WTC11 (cell line): ENCODE measurements at regions not wholly inside any gene's neighbourhood (a gene's known extent, or its start where the extent isn't known, plus 50 kb on each side); places are given as distances from the start of the nearest gene placed in this dataset.

Experiments used
- ATAC-seq: fragments of 200-7000 bp; cut with Tn5 transposase; 2 replicates; pipeline ENCODE4 v1.10.0; 2021; ENCODE audit warnings: mild to moderate bottlenecking, moderate library complexity
- CTCF ChIA-PET: fragments of 300-600 bp; sonication (Branson Sonifier 250); formaldehyde crosslinking; loops from one replicate; lab custom pipeline; 2021; ENCODE audit warnings: antibody characterized with exemption; lab: Charles Lee
- POLR2A ChIA-PET: fragments of 350-600 bp; sonication (Branson Sonifier 250); formaldehyde crosslinking; loops from one replicate; lab custom pipeline; 2021; ENCODE audit warnings: antibody characterized with exemption; lab: Charles Lee
- DNase-seq: peaks from one replicate; pipeline ENCODE4 v3.0.0; 2021; ENCODE audit warnings: low spot score
- H3K27ac Mint-ChIP-seq: 2 replicates; pipeline ENCODE4 v1.8.0; 2021; ENCODE audit warnings: mixed read lengths
- H3K27me3 Mint-ChIP-seq: 2 replicates; pipeline ENCODE4 v1.8.0; 2021; ENCODE audit warnings: low read depth, mild to moderate bottlenecking, moderate library complexity, mixed read lengths
- H3K36me3 Mint-ChIP-seq: 2 replicates; pipeline ENCODE4 v1.8.0; 2021; ENCODE audit warnings: mixed read lengths
- H3K4me1 Mint-ChIP-seq: 2 replicates; pipeline ENCODE4 v1.8.0; 2022; ENCODE audit warnings: mixed read lengths
- H3K4me3 Mint-ChIP-seq: 2 replicates; pipeline ENCODE4 v1.8.0; 2021; ENCODE audit warnings: mild to moderate bottlenecking, moderate library complexity, mixed read lengths
- H3K9me3 Mint-ChIP-seq: 2 replicates; pipeline ENCODE4 v1.8.0; 2021; ENCODE audit warnings: mixed read lengths
- ARID4B ChIP-seq: sonication (generic); formaldehyde crosslinking; IDR thresholded peaks from 2 replicates; pipeline ENCODE4 v1.8.0; 2023; ENCODE audit warnings: missing genetic modification reagents, mild to moderate bottlenecking, borderline replicate concordance
- ATF1 ChIP-seq: sonication (generic); formaldehyde crosslinking; IDR thresholded peaks from 2 replicates; pipeline ENCODE4 v1.8.1; 2023; ENCODE audit warnings: mild to moderate bottlenecking, moderate library complexity, missing genetic modification reagents
- ELF4 ChIP-seq: sonication (generic); formaldehyde crosslinking; IDR thresholded peaks from 2 replicates; pipeline ENCODE4 v1.8.1; 2022; ENCODE audit warnings: low read depth, mild to moderate bottlenecking, moderate library complexity, missing genetic modification reagents
- FOXJ3 ChIP-seq: sonication (generic); formaldehyde crosslinking; IDR thresholded peaks from 2 replicates; pipeline ENCODE4 v1.9.0; 2021; ENCODE audit warnings: missing genetic modification reagents, mild to moderate bottlenecking, borderline replicate concordance
- GABPB1 ChIP-seq: sonication (generic); formaldehyde crosslinking; IDR thresholded peaks from 2 replicates; pipeline ENCODE4 v1.8.1; 2023; ENCODE audit warnings: mild to moderate bottlenecking, missing genetic modification reagents
- GRHL2 ChIP-seq: fragments of 250-450 bp; sonication (Bioruptor Pico); IDR thresholded peaks from 2 replicates; pipeline ENCODE4 v1.8.0; 2022; ENCODE audit warnings: mild to moderate bottlenecking, moderate library complexity; ENCODE audit not compliant: insufficient replicate concordance, severe bottlenecking
- HMGXB4 ChIP-seq: sonication (generic); formaldehyde crosslinking; IDR thresholded peaks from 2 replicates; pipeline ENCODE4 v1.8.1; 2023; ENCODE audit warnings: mild to moderate bottlenecking, moderate library complexity, missing genetic modification reagents
- MAX ChIP-seq: sonication (generic); formaldehyde crosslinking; IDR thresholded peaks from 2 replicates; pipeline ENCODE4 v1.8.0; 2022; ENCODE audit warnings: mild to moderate bottlenecking, missing genetic modification reagents
- NR1H2 ChIP-seq: sonication (generic); formaldehyde crosslinking; IDR thresholded peaks from 2 replicates; pipeline ENCODE4 v1.9.0; 2021; ENCODE audit warnings: mild to moderate bottlenecking, moderate library complexity, missing genetic modification reagents
- NR2C2 ChIP-seq: sonication (generic); formaldehyde crosslinking; IDR thresholded peaks from 2 replicates; pipeline ENCODE4 v1.8.0; 2022; ENCODE audit warnings: mild to moderate bottlenecking, missing genetic modification reagents
- RORB ChIP-seq: fragments of 250-450 bp; sonication (Bioruptor Pico); IDR thresholded peaks from 2 replicates; pipeline ENCODE4 v1.9.0; 2021; ENCODE audit warnings: mild to moderate bottlenecking
- TEAD4 ChIP-seq: sonication (generic); formaldehyde crosslinking; IDR thresholded peaks from 2 replicates; pipeline ENCODE4 v1.8.0; 2022; ENCODE audit warnings: mild to moderate bottlenecking, missing genetic modification reagents
- ZMAT4 ChIP-seq: fragments of 250-450 bp; sonication (Bioruptor Pico); IDR thresholded peaks from 2 replicates; pipeline ENCODE4 v1.9.0; 2021; ENCODE audit warnings: mild to moderate bottlenecking
- ZNF121 ChIP-seq: sonication (generic); formaldehyde crosslinking; IDR thresholded peaks from 2 replicates; pipeline ENCODE4 v1.8.0; 2023; ENCODE audit warnings: missing genetic modification reagents
- ZNF219 ChIP-seq: sonication (generic); formaldehyde crosslinking; IDR thresholded peaks from 2 replicates; pipeline ENCODE4 v1.8.0; 2023; ENCODE audit warnings: missing genetic modification reagents, mild to moderate bottlenecking, borderline replicate concordance
- ZNF317 ChIP-seq: sonication (generic); formaldehyde crosslinking; IDR thresholded peaks from 2 replicates; pipeline ENCODE4 v1.8.1; 2023; ENCODE audit warnings: low read depth, mild to moderate bottlenecking, moderate library complexity, missing genetic modification reagents, borderline replicate concordance
- ZNF423 ChIP-seq: fragments of 250-450 bp; sonication (Bioruptor Pico); IDR thresholded peaks from 2 replicates; pipeline ENCODE4 v2.1.2; 2022; ENCODE audit warnings: mild to moderate bottlenecking, moderate library complexity
- ZNF512 ChIP-seq: sonication (generic); formaldehyde crosslinking; IDR thresholded peaks from 2 replicates; pipeline ENCODE4 v1.8.1; 2022; ENCODE audit warnings: missing genetic modification reagents, borderline replicate concordance
- TF ChIP-seq, protein P1 (sequence below): fragments of 250-450 bp; sonication (Bioruptor Pico); IDR thresholded peaks from 2 replicates; pipeline ENCODE4 v1.9.0; 2021; ENCODE audit warnings: moderate library complexity, mild to moderate bottlenecking, inconsistent platforms, borderline replicate concordance
- TF ChIP-seq, protein P2 (sequence below): sonication (generic); formaldehyde crosslinking; IDR thresholded peaks from 2 replicates; pipeline ENCODE4 v1.8.0; 2022; ENCODE audit warnings: mild to moderate bottlenecking, missing genetic modification reagents

DNA sequence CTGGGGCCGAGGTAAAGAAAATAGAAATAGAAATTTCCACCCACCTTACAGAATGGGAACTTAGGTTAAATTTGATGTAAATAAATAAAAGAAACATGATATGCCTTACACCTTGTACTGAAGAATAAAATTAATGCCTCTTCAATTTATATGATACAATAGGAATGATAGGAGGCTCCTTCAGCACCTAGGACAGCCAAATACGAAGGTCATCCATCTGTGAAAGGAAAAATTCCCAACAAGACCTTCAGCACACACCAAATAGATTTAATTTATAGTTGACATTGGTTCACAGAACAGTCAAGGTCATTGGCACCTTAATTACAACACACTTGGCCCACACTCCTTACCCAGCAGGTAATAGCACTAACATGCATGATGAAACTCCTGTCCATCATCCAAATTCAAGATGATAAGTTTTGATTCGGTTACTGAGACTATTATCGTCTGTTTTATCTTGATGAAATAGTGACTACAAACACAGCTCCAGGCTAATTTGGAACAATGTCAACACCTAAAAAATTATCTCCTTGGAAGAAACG is 250.9 kb downstream of the SNX13 start (continued):
- no peak for TF ChIP-seq GRHL2

DNA sequence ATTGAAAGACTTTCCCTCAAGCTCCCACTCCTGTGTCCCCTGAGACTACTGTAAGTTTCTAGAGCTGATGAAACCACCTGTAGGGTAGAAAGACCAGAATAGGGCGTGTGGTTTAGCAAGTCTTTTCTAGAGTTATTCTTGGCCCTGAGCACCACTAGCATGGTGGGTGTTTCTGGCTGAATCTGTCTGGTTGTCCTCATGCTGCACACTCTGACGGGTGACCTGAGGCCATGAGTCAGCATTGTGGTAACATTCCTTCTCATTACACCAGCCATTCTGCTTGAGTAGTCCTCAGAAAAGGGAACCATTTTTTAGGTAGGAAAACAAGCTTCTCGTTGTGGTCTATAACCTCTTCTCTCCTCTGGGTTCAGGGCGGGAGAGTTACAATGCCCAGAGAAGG is 250.3 kb downstream of the SNX13 start:
- Mint-ChIP-seq H3K4me3 (no peak overlapping the region), H3K27me3 (no peaks in the 10 kb centered on the region), H3K36me3 (no peaks in the 10 kb centered on the region), H3K4me1 (no peaks in the 10 kb centered on the region), H3K27ac (no peak overlapping the region), H3K9me3 (peaks cover 29% of the 10 kb centered on the region)
- CTCF ChIA-PET: interaction anchor here (0.8 to 1.6 kb wide), 2 partner anchors 9 to 374 kb away, joined by 3 read pairs; no protein-coding TSS in a partner anchor
- no peak for ATAC-seq
- no peak for DNase-seq
- POLR2A ChIA-PET: no interaction called here
- TF ChIP-seq GABPB1 (CRISPR knock-in tag): peak; percentile 44; the same call in 1 of the 2 replicates
- TF ChIP-seq, protein P1, sequence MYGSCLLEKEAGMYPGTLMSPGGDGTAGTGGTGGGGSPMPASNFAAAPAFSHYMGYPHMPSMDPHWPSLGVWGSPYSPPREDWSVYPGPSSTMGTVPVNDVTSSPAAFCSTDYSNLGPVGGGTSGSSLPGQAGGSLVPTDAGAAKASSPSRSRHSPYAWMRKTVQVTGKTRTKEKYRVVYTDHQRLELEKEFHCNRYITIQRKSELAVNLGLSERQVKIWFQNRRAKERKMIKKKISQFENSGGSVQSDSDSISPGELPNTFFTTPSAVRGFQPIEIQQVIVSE: no peak

GRCh38 chr7:17696422-17696821 is 243.9 kb downstream of the SNX13 start:
- ATAC-seq (no peak), DNase-seq (no peak)
- H3K4me3 Mint-ChIP-seq: no peak overlapping the region
- ChIA-PET POLR2A (no interaction called here), CTCF (interaction anchor here (1.4 kb wide), 1 partner anchor 368 kb away, joined by 3 read pairs; no protein-coding TSS in a partner anchor)
- H3K9me3 Mint-ChIP-seq: peaks cover 29% of the 10 kb centered on the region
- peaks cover 20% of the 10 kb centered on the region for H3K36me3 Mint-ChIP-seq
- H3K27me3 Mint-ChIP-seq: no peaks in the 10 kb centered on the region; the same call in 1 of the 2 replicates
- no peaks in the 10 kb centered on the region for H3K4me1 Mint-ChIP-seq
- TF ChIP-seq HMGXB4: no peak
- peak; percentile 99 for TF ChIP-seq GABPB1 (CRISPR knock-in tag)
- TF ChIP-seq ZNF121: no peak
- no peak for TF ChIP-seq FOXJ3 (CRISPR knock-in tag)
- no peak for TF ChIP-seq ZNF423 (CRISPR knock-in tag)
- no peak for TF ChIP-seq NR2C2
- H3K27ac Mint-ChIP-seq: no peak overlapping the region

- peaks cover 20% of the 10 kb centered on the region for H3K36me3 Mint-ChIP-seq
- H3K4me3 Mint-ChIP-seq: no peak overlapping the region
- POLR2A ChIA-PET: no interaction called here
- CTCF ChIA-PET: no interaction called here
- ATAC-seq (no peak), DNase-seq (no peak)
- no peak overlapping the region for H3K27ac Mint-ChIP-seq
- H3K4me1 Mint-ChIP-seq: no peaks in the 10 kb centered on the region
- H3K27me3 Mint-ChIP-seq: no peaks in the 10 kb centered on the region; the same call in 1 of the 2 replicates
- H3K9me3 Mint-ChIP-seq: peaks cover 34% of the 10 kb centered on the region
- no peak for TF ChIP-seq ZNF512 (CRISPR knock-in tag)
- TF ChIP-seq ATF1 (CRISPR knock-in tag): no peak
- TF ChIP-seq ELF4 (CRISPR knock-in tag): no peak
- no peak for TF ChIP-seq ZNF219 (CRISPR knock-in tag)
- TF ChIP-seq MAX (CRISPR knock-in tag): no peak
- TF ChIP-seq TEAD4 (CRISPR knock-in tag): no peak
- TF ChIP-seq, protein P2, sequence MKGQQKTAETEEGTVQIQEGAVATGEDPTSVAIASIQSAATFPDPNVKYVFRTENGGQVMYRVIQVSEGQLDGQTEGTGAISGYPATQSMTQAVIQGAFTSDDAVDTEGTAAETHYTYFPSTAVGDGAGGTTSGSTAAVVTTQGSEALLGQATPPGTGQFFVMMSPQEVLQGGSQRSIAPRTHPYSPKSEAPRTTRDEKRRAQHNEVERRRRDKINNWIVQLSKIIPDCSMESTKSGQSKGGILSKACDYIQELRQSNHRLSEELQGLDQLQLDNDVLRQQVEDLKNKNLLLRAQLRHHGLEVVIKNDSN (CRISPR knock-in tag): no peak
- TF ChIP-seq ARID4B (CRISPR knock-in tag): no peak
- no peak for TF ChIP-seq NR1H2 (CRISPR knock-in tag)
- no peak for TF ChIP-seq RORB (CRISPR knock-in tag)
- TF ChIP-seq ZMAT4 (CRISPR knock-in tag): no peak
- no peak for TF ChIP-seq ZNF317 (CRISPR knock-in tag)
Observed at GRCh38 chr7:17697128-17697881, 243.0 kb downstream of the SNX13 start.
